Lower leg skin (tissue), 3 donors: ENCODE measurements at regions not wholly inside any gene's neighbourhood (a gene's known extent, or its start where the extent isn't known, plus 50 kb on each side); places are given as distances from the start of the nearest gene placed in this dataset.

Experiments used
- CTCF ChIP-seq, 3 donors: fragments of 450-650 bp; IDR thresholded peaks; one replicate each; pipeline ENCODE4 v1.5.1; 2016; ENCODE audit warnings: antibody characterized with exemption in 3 of 3, mild to moderate bottlenecking in 3 of 3, moderate library complexity in 2 of 3
- POLR2A ChIP-seq, 2 donors: fragments of 450-650 bp; IDR thresholded peaks; one replicate each; pipeline ENCODE4 v1.6.1; 2016 to 2017; ENCODE audit warnings: antibody characterized with exemption in 2 of 2, mild to moderate bottlenecking in 1 of 2, moderate library complexity in 1 of 2

GRCh38 chr7:35865287-35865686 lies 64.4 kb downstream of the SEPTIN7 start:
- TF ChIP-seq POLR2A (IDR thresholded peaks at IDR 0.05): no peak
- no peak for TF ChIP-seq CTCF (IDR thresholded peaks at IDR 0.05)
